Naive B cell (primary cell): ENCODE measurements at regions not wholly inside any gene's neighbourhood (a gene's known extent, or its start where the extent isn't known, plus 50 kb on each side); places are given as distances from the start of the nearest gene placed in this dataset.

ENCODE experiments used
- ATAC-seq, 2 donors: fragments of 150-1000 bp; cut with Tn5 transposase; 2 replicates each; pipeline ENCODE4 v1.10.0; 2021; ENCODE audit warnings: low read depth in 2 of 2, mild to moderate bottlenecking in 2 of 2, moderate library complexity in 2 of 2
- DNase-seq: peaks from one replicate; pipeline ENCODE4 v3.0.0; 2022
- H3K27ac Mint-ChIP-seq, 6 donors: one replicate each; pipeline ENCODE4 v1.8.0; 2020 to 2022; ENCODE audit warnings: mild to moderate bottlenecking in 6 of 6, mixed read lengths in 6 of 6, moderate library complexity in 5 of 6, inconsistent platforms in 2 of 6
- H3K27me3 Mint-ChIP-seq, 3 donors: one replicate each; pipeline ENCODE4 v1.8.0; 2021 to 2022; ENCODE audit warnings: mixed read lengths in 3 of 3, mild to moderate bottlenecking in 1 of 3
- H3K36me3 Mint-ChIP-seq, 2 donors: one replicate each; pipeline ENCODE4 v1.8.0; 2020 to 2022; ENCODE audit warnings: mixed read lengths in 2 of 2, inconsistent platforms in 1 of 2, mild to moderate bottlenecking in 1 of 2
- H3K4me1 Mint-ChIP-seq, 3 donors: one replicate each; pipeline ENCODE4 v1.8.0; 2020 to 2022; ENCODE audit warnings: mixed read lengths in 3 of 3, inconsistent platforms in 1 of 3, mild to moderate bottlenecking in 1 of 3, moderate library complexity in 1 of 3
- H3K4me3 Mint-ChIP-seq, 8 donors: one replicate each; pipeline ENCODE4 v1.8.0; 2020 to 2022; ENCODE audit warnings: mild to moderate bottlenecking in 8 of 8, mixed read lengths in 8 of 8, moderate library complexity in 8 of 8, inconsistent platforms in 2 of 8
- H3K9me3 Mint-ChIP-seq, 7 donors: one replicate each; pipeline ENCODE4 v1.8.0; 2020 to 2022; ENCODE audit warnings: mixed read lengths in 7 of 7, mild to moderate bottlenecking in 5 of 7, inconsistent platforms in 2 of 7, moderate library complexity in 1 of 7

DNA sequence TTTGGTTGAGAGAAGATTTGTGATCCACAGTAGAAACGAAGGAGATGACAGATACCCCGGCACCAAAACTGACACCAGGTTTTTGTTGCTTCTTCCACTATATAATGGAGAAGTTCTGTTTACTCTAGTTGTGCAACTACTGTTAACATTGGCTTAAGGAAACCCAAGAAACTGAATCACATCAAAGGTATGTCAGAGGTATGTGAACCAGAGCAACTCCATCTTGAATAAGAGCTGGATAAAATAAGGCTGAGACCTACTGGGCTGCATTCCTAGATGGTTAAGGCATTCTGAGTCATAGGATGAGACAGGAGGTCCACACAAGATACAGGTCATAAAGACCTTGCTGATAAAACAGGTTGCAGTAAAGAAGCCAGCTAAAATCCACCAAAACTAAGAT is 173.7 kb upstream of the CAMK1G start:
- H3K27ac Mint-ChIP-seq = no peak overlapping the region
- no peak for DNase-seq
- no peak for ATAC-seq
- H3K4me1 Mint-ChIP-seq = no peaks in the 10 kb centered on the region
- H3K9me3 Mint-ChIP-seq = peaks cover 0 to 9% (median 0%) of the 10 kb centered on the region in 7 donors
- H3K27me3 Mint-ChIP-seq = peaks cover 5 to 18% (median 5%) of the 10 kb centered on the region in 3 donors
- no peaks in the 10 kb centered on the region for H3K36me3 Mint-ChIP-seq
- no peak overlapping the region for H3K4me3 Mint-ChIP-seq

DNA sequence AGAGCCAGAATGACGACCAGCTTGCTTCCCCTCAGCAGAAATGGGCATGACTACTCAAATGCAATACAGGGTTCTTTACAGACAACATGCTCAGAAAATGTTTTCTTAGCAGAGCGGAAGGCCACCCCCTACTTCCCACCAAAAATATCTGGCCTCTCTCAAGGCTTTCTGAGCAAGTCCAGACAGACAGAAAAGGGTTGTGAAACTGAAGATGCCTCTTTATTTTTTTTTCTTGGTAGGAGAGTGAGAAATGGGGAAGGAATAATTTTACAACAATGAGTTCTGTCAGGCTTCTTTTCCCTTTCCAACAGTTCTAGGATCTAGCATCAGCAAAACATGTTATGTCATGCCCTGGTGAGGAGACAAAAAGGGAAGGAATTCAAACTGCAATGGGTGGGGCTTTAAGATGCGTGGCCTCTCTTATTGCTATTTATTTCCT is 172.0 kb upstream of the CAMK1G start:
- no peak overlapping the region for H3K4me3 Mint-ChIP-seq
- no peak for ATAC-seq

DNA sequence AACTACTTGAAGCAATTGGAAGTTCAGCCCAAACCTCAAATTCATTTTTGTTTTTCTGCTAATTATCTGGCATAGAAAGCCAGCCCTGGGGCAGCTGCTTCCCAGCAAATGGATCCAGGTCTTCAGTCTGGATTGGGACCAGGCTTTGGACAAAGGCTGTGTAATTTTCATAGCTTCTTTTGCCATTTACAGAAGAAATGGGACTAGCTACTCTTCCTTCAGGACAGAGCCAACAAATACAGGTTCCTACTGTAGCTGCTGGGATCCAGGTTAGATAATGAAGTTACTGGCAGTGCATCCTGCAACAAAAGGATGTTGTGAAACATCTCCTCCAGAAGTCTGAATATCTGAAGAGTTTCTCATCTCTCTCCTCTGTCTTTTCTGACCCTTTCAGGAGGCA is 171.5 kb upstream of the CAMK1G start:
- Mint-ChIP-seq H3K36me3 (no peaks in the 10 kb centered on the region), H3K27ac (no peak overlapping the region), H3K4me1 (no peaks in the 10 kb centered on the region), H3K9me3 (peaks cover 0 to 9% (median 0%) of the 10 kb centered on the region in 7 donors), H3K27me3 (peaks cover 5 to 18% (median 11%) of the 10 kb centered on the region in 3 donors), H3K4me3 (no peak overlapping the region)
- no peak for ATAC-seq
- no peak for DNase-seq

More for the DNA sequence above, 172.0 kb upstream of the CAMK1G start:
- Mint-ChIP-seq H3K27me3 (peaks cover 5 to 18% (median 10%) of the 10 kb centered on the region in 3 donors), H3K4me1 (no peaks in the 10 kb centered on the region), H3K36me3 (no peaks in the 10 kb centered on the region), H3K9me3 (peaks cover 0 to 9% (median 0%) of the 10 kb centered on the region in 7 donors), H3K27ac (no peak overlapping the region)
- no peak for DNase-seq

DNA sequence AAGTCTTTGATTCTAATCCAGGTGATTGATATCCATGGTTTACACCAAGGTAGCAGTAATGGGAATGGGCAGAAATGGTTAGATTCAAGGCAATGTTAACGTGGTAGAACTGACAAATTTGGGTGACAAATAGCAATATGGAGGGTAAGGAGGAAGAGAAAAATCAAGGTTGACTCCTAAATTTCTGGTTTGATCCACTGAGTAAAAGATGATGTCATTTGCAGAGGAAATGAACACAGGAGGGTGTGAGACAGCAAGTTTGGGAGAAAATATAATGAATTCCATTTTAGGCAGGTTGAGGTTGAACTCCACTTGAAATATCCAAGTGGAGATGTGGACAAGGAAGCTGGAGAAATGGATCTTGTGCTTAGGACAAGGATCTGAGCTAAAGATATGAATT is 170.9 kb upstream of the CAMK1G start:
- H3K27me3 Mint-ChIP-seq = peaks cover 5 to 18% (median 15%) of the 10 kb centered on the region in 3 donors
- no peaks in the 10 kb centered on the region for H3K36me3 Mint-ChIP-seq
- DNase-seq (no peak), ATAC-seq (no peak)
- H3K4me1 Mint-ChIP-seq = no peaks in the 10 kb centered on the region
- H3K9me3 Mint-ChIP-seq = peaks cover 0 to 9% (median 0%) of the 10 kb centered on the region in 7 donors
- H3K27ac Mint-ChIP-seq = no peak overlapping the region
- H3K4me3 Mint-ChIP-seq = no peak overlapping the region

DNA sequence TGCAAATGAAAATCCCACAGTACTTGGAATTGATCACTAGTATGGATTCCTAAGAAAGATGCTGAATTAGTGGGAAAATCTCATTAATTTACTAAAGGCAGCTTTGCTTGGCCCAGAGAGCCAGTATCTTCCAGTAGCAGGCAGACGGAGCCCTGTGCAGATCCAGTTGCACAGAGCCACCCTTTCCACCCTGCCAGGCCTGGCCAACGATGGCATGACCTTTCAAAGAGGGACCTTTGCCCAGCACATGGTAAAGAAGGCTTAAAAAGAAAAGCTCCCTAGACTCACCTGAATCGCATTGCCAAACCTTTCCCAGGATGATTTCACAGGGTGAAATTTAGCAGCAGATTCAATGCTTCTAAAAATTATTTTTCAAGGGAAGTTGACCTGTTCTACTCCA is 170.5 kb upstream of the CAMK1G start:
- ATAC-seq (no peak), DNase-seq (no peak)
- no peaks in the 10 kb centered on the region for H3K36me3 Mint-ChIP-seq
- H3K4me3 Mint-ChIP-seq = no peak overlapping the region
- H3K4me1 Mint-ChIP-seq = no peaks in the 10 kb centered on the region
- peaks cover 5 to 18% (median 15%) of the 10 kb centered on the region in 3 donors for H3K27me3 Mint-ChIP-seq
- H3K27ac Mint-ChIP-seq = no peak overlapping the region
- peaks cover 0 to 9% (median 0%) of the 10 kb centered on the region in 7 donors for H3K9me3 Mint-ChIP-seq

DNA sequence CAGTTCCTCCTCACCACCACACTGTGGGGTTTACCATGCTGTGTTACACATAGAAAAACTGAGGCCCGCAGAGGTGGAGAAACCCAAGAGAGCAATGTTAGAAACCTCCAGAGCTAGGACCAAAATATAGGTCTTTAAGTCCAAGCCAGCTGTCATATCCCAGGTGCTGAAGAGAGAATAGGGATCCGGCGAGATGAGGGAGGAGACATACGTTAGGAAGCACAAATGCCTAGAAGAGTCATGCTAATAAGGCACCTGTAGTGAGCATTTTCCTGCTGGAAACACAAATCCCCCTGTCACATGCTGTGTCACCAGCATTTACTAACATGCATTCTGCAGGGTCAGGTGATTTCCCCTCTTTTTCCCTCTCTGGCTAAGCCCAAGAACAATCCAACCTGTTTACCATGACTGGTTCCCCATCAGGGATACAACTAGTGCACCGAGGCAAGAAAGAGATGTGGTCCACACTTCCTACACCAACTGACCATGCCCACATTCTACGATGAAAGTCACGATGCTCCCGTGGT is 168.6 kb upstream of the CAMK1G start:
- ATAC-seq (no peak), DNase-seq (no peak)
- H3K9me3 Mint-ChIP-seq = peaks cover 0 to 9% (median 0%) of the 10 kb centered on the region in 7 donors
- H3K27me3 Mint-ChIP-seq = peaks cover 5 to 18% (median 15%) of the 10 kb centered on the region in 3 donors
- H3K4me1 Mint-ChIP-seq = no peaks in the 10 kb centered on the region
- no peak overlapping the region for H3K4me3 Mint-ChIP-seq
- no peak overlapping the region for H3K27ac Mint-ChIP-seq
- H3K36me3 Mint-ChIP-seq = no peaks in the 10 kb centered on the region

DNA sequence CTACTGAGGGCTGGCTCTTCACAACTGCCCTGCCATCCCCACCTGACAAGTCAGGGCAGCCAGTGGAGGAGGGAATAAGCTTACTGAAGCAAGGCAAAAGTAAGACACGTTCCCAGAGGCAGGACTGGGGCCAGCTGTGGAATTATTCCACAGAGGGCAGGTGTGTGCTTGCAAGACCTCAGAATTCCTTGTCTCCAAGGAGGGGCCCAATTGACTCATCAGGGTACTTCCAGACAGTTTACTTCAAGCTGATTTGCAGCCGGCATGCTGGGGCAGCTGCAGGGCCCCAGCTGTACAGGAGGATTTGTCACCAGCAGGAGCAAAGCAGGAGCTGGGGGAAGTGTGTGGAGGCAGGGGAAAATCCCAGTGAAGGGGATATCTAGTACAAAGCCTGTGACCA is 167.5 kb upstream of the CAMK1G start:
- ATAC-seq (no peak), DNase-seq (no peak)
- Mint-ChIP-seq H3K27me3 (peaks cover 5 to 17% (median 15%) of the 10 kb centered on the region in 3 donors), H3K4me3 (no peak overlapping the region), H3K4me1 (no peaks in the 10 kb centered on the region), H3K27ac (no peak overlapping the region), H3K36me3 (no peaks in the 10 kb centered on the region), H3K9me3 (peaks cover 0 to 9% (median 0%) of the 10 kb centered on the region in 7 donors)

DNA sequence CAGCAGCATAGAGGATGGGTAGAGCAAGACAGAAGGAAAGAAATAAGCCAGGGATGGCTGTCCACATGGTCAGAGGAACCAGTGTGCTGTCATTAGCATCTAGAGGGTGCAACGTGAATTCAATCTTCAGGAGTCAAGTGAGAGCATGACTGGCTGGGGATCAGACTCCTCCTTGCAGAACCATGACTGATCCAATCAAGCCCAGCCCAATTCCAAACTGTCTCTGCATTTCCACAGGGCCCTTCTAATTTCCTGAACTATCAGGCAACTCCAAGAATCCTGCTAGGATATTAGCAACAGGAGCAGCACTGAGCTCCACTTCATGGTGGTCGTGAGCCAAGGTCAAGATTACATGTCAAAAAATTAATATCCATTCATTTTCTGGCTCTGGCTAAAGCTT is 166.8 kb upstream of the CAMK1G start:
- Mint-ChIP-seq H3K9me3 (peaks cover 0 to 5% (median 0%) of the 10 kb centered on the region in 7 donors), H3K27ac (no peak overlapping the region), H3K4me3 (no peak overlapping the region), H3K27me3 (peaks cover 0 to 11% (median 10%) of the 10 kb centered on the region in 3 donors), H3K36me3 (no peaks in the 10 kb centered on the region), H3K4me1 (no peaks in the 10 kb centered on the region)
- DNase-seq (no peak), ATAC-seq (no peak)

DNA sequence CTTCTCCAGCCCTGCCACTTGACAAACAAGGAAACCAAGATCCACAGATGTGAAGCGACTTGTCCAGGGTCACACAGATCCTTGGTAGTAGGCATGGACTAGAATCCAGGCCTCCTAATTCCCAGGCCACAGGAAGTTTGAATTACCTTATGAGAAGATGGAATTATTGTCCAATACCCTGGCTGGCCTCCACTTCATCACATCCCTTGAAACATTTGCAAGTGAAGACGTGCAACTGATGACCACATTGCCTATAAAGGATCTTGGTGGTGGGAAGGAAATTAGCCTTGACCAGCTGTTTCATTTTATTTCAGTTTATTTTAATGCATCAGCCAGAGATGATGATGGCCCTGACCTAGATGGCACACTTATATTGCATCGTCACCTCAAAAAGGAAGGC is 165.8 kb upstream of the CAMK1G start:
- Mint-ChIP-seq H3K4me3 (no peak overlapping the region), H3K9me3 (peaks cover 0 to 2% (median 0%) of the 10 kb centered on the region in 7 donors), H3K4me1 (no peaks in the 10 kb centered on the region), H3K27me3 (peaks cover under 1 to 11% (median 7%) of the 10 kb centered on the region in 3 donors), H3K27ac (no peak overlapping the region), H3K36me3 (no peaks in the 10 kb centered on the region)
- ATAC-seq (no peak), DNase-seq (no peak)

DNA sequence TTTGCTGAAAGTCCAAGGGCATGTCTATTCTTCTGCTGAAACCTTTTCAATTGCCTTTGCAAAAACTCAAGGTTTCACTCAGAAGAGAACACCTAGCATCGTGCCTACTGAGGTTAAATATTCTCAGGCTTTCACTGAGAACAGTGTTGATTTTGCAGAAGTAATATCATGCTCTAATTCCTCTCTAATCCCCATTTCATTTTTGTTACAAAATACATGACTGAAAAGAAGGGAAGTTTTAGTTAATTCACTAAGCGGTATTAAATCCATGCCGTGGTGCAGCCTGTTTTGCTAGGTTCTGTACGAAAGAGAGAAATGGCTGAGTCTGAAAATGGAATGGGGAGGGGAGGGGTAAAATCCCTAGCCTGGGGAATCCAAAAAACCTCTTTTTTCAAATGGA is 163.2 kb upstream of the CAMK1G start:
- H3K4me1 Mint-ChIP-seq = no peaks in the 10 kb centered on the region
- no peaks in the 10 kb centered on the region for H3K36me3 Mint-ChIP-seq
- no peak overlapping the region for H3K27ac Mint-ChIP-seq
- no peak for DNase-seq
- H3K9me3 Mint-ChIP-seq = peaks cover 0 to 2% (median 0%) of the 10 kb centered on the region in 7 donors
- no peak for ATAC-seq
- H3K4me3 Mint-ChIP-seq = no peak overlapping the region
- H3K27me3 Mint-ChIP-seq = peaks cover 5 to 16% (median 8%) of the 10 kb centered on the region in 3 donors

DNA sequence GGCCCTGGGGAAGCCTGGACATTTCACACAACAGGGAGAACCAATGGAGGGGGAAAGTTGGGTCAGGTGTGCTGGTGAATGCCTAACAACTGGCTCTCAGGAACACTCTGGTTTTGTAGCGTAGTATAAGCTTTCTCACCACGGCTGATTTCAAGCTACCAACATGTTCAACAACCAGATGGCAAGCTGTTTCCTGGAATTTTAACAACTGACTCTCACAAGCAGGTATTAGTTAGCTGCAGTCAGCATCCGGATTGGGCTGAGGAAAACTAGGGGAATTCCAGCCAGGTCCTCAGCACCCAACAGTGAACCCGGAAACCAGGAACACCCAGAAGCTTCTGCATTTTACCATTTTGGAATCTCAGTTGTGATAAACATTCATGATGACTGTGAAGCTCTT is 162.3 kb upstream of the CAMK1G start:
- Mint-ChIP-seq H3K4me3 (no peak overlapping the region), H3K27ac (no peak overlapping the region), H3K27me3 (peaks cover 5 to 14% (median 8%) of the 10 kb centered on the region in 3 donors), H3K4me1 (no peaks in the 10 kb centered on the region), H3K9me3 (peaks cover 0 to 4% (median 0%) of the 10 kb centered on the region in 7 donors), H3K36me3 (no peaks in the 10 kb centered on the region)
- no peak for DNase-seq
- no peak for ATAC-seq

DNA sequence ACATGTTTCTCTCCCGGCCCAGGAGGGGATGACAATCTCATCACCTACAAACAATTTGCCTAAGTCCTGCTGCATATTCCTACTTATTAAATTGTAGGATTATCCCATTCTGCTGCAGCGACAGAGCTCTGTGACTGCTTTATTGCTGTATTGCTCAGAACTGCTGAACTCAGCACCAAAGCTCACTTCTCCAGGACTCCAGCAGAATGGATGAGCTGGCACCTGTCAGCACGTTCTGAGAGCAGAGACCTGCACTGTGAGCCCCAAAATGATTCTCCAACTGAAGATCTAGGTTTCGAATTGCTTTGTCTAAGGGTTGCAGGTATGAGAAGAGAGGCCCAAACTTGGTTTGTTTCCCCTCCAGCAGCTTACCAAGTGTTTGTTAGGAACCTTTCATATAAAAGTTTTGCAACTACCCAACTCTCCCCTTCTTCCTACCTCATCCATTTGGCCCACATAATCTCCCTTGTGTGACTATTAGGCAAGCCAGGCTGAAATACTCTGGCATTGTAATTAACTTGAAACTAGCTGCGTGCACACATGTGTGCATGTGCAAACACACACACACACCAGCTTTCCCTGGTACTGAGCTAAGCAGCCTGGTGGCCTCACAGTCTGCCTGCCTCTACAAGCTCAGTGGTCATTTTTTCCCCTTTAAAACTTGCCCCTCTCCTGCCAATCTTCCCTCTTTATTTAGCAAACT is 161.4 kb upstream of the CAMK1G start:
- Mint-ChIP-seq H3K4me3 (no peak overlapping the region), H3K27me3 (peaks cover 5 to 16% (median 13%) of the 10 kb centered on the region in 3 donors), H3K36me3 (no peaks in the 10 kb centered on the region), H3K27ac (no peak overlapping the region), H3K9me3 (peaks cover 0 to 4% (median 0%) of the 10 kb centered on the region in 7 donors), H3K4me1 (no peaks in the 10 kb centered on the region)
- DNase-seq = no peak
- no peak for ATAC-seq

DNA sequence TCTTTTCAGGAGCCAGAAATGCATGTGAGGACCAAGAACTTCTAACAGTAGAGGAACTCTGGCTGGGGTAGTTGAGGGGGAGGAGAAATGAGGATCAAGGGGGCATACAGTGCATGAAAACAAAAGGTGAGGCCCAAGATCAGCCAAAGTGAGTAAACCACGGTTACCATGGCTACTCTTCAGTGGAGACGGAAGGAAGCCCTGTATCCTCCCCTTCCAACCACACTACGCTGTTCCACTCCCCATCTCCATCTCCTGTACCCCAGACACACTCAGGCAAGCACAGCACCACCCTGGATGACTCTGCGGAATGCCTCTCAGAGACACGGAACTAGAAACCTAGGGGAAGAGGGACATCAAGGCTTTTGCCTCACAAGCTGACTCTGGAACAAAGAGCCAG is 157.6 kb upstream of the CAMK1G start:
- Mint-ChIP-seq H3K27ac (no peak overlapping the region), H3K4me3 (no peak overlapping the region), H3K9me3 (peaks cover 0 to 4% (median 0%) of the 10 kb centered on the region in 7 donors), H3K4me1 (no peaks in the 10 kb centered on the region), H3K27me3 (peaks cover 17 to 31% (median 26%) of the 10 kb centered on the region in 3 donors), H3K36me3 (no peaks in the 10 kb centered on the region)
- no peak for ATAC-seq
- no peak for DNase-seq

DNA sequence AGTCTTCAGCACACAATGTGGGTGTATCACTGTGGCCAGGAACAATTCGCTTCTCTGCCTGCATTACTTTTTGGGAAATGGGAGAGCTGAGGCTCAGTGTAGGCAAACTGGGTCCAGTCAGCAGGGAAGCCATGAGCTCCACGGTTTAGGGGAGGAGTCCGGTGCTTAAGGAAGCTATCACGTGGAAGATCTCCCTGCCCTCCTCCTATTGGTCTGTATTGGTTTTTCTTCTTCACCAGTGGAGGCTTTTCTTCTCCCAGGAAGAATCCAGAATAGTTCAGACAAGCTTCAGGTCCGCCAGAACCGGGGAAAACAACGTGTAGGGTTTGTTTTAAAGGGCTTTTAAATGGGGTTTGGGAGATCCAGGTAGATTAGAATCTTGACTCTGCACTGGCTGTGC is 156.2 kb upstream of the CAMK1G start:
- H3K27me3 Mint-ChIP-seq = peaks cover 17 to 31% (median 30%) of the 10 kb centered on the region in 3 donors
- peaks cover 0 to 4% (median 0%) of the 10 kb centered on the region in 7 donors for H3K9me3 Mint-ChIP-seq
- no peak for ATAC-seq

More for the DNA sequence above, 156.2 kb upstream of the CAMK1G start:
- H3K27ac Mint-ChIP-seq = no peak overlapping the region
- H3K36me3 Mint-ChIP-seq = no peaks in the 10 kb centered on the region
- DNase-seq = no peak
- H3K4me1 Mint-ChIP-seq = no peaks in the 10 kb centered on the region
- no peak overlapping the region for H3K4me3 Mint-ChIP-seq
